DMS53 treated with DMSO at 0.1 percent for 48 hours (cell line): ENCODE measurements at regions not wholly inside any gene's neighbourhood (a gene's known extent, or its start where the extent isn't known, plus 50 kb on each side); places are given as distances from the start of the nearest gene placed in this dataset.
"Not testable (repeated sequence)": the region's sequence is repeated elsewhere in the genome, so short reads cannot be mapped to it uniquely, and the experiment has no call there.

ENCODE experiments used
- DNase-seq: peaks from one replicate; lab custom pipeline; 2025; ENCODE audit not compliant: unreplicated experiment; lab: John Stamatoyannopoulos, UW

DNA sequence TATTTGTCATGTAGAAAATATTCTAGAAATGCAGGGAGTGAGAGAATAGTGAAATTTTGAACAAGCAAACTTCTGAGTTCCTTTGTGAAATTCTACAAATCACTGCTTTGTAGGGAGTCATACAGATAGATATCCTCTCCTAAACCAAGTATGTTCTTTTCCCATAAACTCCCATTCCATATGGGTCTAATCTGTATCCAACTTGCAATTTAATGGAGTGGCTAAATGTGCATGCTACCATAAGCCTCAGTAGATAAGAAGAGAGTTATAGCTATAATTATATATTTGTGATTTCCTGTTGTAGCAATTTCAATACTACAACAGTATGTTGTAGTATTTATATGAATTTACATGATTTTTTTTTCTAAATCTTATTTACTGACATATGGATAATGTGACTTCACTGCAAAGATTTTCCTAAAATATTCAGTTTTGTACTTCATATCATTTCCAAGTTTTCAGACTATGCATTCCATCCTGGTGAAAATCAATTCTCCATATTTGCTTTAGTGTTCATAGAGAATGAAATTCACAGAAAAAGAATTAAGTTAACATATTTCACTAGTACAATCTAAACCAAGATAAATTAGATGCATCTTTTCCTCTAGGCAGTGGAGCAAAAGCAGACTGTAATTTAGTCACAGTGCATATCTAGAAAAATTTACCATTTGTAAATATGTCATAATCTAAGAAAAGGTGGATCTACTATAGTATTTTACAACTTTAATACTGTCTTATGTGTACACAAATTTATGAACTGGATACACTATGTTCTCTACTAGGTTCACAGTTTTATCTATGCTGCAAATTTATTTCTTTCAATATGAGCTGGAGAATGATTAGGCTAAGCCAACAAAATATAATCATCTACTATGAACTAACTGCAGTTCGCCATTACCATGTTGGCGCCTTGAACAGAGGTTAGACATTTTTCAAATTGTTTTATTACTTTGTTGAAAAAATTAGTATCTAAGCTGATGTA is 372.9 kb upstream of the NDST3 start:
- DNase-seq: no peak

DNA sequence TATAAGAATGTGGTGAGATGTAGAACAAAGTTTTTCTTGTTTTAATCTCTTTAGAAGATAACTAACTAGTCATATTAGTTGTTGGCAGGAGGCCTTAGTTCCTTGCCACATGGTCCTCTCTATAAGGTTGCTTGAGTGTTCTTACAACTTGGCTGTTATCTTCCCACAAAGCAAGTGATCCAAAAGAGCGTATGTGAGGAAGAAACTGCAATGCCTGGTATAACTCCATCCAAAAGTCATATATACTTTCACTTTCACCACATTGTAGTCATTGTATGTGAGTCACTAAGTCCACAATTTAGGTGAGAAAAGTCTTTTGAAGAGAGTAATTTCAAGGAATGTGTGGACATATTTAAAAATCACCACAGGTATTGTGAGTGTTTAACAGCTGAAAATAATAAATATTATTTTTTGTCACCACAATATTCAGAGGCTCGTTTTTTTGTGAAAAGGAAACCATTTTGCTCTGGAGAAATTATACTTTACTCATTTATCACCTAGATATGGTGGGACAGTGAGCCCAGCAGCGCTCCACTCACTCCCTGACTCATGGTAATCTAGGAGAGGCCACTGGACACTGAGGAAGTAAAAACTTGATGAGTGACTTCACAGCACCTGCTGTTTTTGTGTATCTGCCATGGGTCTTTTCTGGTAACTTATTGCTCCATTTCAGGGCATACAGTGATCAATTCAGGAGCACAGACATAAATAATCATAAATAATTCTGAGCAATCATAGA is 369.4 kb upstream of the NDST3 start:
- DNase-seq: peak; percentile 18

DNA sequence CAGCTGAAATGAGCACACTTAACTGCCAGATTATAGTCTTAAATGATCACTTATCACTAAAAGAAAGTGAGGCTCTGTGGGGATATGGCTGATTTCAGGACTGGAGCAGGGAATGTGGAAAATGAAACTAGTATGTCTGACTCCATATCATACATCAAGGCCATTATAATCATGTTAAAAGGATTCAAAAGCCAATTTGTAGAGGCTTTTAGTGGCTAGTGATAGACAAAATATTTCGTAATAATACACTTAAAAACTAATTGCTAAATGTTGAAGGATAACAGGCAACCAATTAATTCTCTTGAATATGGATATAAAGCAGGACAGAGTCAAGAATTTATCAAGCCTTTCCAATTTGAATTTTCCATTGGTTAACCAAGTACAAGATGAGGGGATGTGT is 358.1 kb upstream of the NDST3 start:
- no peak for DNase-seq

DNA sequence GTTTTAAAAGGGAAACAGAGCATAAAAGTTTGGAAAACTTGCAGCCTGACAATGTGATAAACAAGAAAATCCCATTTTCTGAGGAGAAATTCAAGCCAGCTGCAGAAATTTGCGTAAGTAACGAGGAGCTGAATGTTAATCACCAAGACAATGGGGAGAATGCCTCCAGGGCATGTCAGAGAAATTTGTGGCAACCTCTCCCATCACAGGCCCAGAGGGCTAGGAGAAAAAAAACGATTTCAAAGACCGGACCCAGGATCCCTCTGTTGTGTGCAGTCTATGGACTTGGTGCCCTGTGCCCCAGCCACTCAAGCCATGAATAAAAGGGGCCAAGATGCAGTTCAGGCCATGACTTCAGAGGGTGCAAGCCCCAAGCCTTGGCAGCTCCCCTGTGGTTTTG is 355.4 kb upstream of the NDST3 start:
- no peak for DNase-seq

DNA sequence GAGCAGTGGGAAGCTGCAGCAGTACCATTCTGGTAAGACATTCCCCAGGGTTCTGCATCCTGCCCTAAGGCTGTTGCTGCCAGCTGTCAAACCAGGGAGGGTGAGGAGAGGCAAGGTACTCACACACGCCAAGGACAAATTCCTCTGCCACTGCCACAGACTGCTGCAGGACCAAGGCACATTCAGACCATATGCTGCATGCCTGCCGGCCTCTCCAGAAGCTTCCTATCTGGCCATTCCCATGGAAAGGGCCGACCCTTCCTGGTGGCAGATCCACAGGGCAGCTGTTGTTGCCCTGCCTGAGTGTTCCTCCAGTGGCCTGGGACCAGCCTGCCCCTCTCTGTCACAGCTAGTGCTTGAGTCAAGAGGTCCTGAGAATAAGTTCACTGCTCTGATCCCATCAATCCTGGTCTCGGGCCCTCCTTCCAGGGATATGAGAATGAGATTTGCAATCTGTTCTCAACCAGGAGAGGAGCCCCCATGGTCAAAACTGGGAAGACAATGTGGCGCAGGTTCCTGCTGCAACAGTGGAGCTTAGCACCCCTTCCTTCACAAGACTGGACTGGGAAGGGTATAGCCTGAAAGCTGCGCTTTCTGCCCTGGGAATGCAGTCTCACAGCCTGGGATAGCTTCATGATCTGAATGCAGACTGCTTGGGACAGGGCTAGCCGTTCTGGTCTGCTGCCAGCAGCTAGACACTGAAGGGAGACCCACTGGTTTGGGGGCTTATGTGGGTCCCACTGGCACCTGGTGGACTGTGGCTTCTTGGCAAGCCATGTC is 342.5 kb upstream of the NDST3 start:
- no peak for DNase-seq

DNA sequence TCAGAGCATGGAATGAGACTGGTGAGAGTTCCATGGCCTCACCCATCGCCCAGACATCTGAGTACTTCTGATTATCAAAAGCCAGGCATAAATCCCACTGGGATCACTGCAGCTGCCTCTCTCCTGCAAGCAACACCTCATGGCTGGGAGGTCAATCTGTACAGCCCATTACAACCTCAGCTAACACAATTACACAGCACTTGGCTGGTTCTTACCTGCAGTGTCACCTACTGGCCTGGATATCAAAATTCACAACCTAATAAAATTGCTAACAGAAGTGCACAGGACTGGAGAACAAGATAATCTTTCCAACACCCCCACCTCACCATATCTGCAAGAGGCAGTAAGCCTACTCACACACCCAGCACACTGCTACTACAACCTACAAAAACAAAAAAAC is 341.7 kb upstream of the NDST3 start:
- DNase-seq: no peak

DNA sequence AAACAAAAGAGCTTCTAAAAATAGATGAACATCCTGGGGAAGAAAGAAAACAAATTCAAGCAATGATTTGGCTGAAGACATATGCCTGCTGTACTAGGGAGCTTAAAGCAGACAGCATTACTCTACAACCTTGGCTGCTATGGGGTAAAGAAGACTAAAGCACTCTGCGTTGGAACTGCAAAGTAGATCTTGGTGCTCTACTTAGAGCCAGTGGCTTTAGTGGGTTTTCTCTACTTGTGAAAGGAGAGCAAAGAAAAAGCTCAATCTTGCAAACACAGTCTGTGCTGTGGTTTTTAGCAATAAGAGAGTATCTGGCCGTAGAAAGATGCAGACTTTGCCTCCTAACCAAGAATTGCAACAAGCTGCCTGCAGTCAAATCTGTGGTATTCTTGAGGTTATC is 334.7 kb upstream of the NDST3 start:
- no peak for DNase-seq

DNA sequence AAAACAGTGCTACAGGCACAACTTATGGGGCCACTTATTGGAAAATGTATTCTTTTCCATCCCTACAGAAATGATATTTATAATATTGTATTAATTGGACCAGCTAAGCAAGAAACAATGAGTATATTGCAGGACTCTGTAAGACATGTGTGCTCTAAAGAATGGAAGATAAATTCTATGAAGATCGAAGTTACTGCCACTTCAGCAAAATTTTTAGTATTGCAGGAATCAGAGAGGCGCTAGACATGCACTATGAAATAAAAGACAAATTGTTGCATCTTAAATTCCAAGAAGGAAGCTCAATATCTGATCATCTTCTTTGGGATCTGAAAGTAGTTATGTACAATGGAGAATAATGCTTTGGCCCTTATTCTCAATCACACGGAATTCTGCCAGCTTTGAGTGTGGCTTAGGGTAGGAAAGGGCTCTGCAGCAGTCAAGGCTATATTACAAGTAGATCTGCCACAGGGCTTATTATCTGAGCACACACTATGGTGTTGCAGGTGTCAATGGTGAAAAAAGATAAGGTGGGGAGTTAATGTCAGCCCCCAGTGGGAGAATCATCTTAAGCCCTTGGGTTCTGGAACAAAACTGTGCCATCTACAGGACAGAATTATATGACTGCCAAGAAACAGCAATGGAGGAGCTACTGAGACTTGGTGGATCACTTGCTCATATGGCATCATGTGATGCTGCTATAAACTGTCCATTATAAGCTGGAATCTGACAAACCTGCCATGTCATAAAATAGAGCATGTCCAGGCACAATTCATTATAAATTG is 334.0 kb upstream of the NDST3 start:
- no peak for DNase-seq

DNA sequence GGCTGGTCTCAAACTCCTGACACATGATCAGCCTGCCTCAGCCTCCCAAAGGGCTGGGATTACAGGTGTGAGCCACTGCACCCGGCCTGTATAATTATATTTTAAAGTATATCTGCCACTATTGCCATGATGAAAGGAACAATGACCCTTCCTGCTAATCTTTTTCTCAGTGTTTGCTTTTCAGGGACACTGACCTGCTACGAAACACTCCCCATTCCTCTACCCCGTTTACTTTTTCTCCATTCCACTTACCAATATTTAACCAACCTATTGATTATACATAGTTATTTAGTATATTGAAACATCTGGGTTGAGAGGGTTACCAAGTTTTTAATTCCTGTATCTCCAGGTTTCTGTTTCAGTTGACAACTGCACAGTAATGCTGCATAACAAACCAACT is 331.9 kb upstream of the NDST3 start:
- no peak for DNase-seq

DNA sequence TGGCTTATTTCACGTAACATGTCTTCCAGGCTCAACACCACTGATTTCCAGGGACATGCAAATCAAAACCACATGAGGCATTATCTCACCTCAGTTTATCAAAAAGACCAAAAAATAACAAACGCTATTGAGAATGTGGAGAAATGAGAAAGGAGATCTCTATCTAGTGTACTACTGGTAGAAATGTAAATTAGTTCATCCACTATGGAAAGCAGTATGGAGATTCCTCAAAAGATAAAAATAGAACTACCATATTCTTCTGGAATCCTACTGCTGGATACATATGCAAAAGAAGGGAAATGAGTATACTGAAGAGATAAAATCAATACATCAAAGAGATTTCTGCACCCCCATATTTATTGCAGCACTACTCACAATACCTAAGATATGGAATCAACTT is 329.6 kb upstream of the NDST3 start:
- DNase-seq: no peak

DNA sequence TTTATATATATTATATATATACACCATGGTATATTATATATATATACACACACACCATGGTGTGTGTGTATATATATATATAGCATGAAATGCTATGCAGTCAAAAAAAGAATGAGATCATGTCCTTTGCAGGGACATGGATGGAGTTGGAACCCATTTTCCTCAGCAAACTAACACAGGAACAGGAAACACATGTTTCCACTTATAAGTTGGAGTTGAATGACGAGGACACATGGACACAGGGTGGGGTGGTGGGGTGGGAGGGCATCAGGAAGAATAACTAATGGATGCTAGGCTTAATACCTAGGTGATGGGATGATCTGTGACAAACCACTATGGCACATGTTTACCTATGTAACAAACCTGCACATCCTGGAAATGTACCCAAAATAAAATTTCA is 293.6 kb upstream of the NDST3 start:
- no peak for DNase-seq

DNA sequence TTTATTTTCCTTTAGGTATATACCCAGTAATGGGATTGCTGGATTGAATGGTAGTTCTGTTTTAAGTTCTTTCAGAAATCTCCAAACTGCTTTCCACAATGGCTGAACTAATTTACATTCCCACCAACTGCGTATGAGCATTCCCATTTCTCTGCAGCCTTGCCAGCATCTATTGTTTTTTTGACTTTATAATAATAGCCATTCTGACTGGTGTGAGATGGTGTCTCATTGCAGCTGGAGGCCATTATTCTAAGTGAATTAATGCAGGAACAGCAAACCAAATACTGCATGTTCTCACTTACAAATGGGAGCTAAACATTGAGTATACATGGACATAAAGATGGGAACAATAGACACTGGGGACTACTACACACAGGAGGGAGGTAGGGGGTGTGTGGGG is 288.9 kb upstream of the NDST3 start:
- not testable (repeated sequence) for DNase-seq

DNA sequence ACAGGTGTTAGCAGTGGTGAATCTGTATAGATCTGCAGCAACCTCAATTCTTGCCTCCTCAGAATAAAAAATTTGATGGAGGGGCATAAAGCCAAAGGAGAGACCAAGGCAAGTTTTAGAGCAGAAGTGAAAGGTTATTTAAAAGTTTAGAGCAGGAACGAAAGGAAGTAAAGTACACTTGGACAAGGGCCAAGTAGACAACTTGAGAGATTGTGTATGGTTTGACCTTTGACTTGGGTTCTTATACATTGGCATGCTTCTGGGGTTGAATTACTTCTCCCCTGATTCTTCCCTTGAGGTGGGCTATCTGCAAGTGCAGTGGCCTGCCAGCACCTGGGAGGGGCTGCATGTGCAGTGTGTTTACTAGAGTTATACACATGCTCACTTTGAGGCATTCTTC is 278.8 kb upstream of the NDST3 start:
- no peak for DNase-seq

DNA sequence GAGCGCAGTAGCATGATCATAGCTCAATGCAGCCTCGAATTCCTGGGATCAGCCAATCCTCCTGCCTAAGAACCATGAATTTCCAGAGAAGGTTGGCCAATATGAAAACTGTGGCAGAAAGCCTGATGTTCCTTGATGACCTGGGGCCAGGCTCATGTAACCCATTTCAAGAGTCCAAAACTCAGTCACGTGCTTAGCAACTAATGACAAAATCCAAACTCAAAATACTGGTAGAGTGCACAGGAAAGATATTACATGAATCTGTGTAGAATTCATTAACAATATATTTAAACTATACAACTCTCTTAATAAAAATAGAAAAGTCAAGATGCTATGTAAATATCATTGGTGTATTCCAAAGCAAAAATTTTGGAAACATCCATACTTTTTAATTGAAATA is 265.7 kb upstream of the NDST3 start:
- no peak for DNase-seq

DNA sequence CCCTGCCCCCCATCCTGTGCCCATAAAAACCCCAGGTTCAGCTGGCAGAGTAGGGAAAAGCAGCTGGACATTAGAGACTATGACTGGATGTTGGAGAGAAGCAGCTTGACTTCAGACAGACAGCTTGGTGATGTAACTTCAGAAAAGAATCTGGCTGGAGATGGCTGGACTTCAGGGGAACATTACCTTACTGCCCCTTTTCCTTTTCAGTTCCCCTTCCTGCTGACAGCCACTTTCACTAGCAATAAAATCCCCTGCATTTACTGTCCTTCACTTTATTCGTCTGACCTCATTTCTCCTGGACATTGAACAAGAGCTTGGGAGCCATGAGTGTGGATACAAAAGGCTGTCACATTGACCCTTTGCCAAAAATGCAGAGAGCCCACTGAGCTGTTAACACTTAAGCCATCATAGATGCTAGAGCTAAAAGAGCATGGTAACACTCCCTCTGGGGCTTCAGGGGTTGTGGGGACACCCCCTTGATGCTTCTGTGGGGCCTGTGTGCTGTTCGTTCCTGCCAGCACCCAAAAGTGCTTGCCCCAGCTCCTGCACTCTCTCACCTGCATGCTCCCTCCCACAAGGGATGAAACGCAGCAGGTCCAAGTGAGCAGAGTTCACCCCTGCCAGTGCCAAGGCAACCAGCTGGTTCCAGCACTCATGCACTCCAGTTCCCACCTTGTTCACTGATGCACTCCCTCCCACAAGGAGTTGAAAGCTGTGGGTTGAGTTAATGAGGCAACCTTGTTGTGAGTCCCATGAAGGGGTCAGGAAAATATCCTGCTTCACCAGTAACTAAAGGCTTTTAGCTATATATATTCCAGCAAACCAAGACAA is 263.8 kb upstream of the NDST3 start:
- DNase-seq: no peak

DNA sequence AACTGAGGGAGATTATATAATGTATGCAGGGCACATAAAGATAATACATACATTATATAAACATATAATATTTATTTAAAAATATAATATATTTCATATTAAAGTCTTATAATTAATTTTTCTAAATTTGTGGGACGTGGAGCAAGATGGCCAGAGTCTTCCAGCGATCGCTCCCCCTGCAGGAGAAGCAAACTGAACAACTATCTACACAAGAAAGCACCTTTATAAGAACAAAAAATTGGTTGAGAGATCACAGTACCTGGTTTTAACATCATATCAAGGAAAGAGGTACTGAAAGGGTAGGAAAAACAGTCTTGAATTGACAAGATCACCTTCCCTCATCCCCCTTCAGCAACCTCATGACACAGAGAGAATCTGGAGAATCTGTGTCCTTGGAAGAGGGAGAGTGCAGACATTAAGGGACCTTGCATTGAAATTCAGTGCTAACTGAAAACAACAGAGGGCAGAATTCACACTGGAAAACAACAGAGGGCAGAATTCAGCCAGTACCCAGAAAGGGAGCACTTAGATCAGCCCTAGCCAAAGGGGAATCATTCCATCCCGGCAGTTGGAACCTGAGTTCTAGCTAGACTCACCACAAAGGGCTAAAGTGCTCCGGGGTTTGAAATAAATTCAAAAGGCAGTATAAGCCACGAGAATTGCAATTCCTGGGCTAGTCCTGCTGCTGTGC is 262.5 kb upstream of the NDST3 start:
- DNase-seq: no peak

DNA sequence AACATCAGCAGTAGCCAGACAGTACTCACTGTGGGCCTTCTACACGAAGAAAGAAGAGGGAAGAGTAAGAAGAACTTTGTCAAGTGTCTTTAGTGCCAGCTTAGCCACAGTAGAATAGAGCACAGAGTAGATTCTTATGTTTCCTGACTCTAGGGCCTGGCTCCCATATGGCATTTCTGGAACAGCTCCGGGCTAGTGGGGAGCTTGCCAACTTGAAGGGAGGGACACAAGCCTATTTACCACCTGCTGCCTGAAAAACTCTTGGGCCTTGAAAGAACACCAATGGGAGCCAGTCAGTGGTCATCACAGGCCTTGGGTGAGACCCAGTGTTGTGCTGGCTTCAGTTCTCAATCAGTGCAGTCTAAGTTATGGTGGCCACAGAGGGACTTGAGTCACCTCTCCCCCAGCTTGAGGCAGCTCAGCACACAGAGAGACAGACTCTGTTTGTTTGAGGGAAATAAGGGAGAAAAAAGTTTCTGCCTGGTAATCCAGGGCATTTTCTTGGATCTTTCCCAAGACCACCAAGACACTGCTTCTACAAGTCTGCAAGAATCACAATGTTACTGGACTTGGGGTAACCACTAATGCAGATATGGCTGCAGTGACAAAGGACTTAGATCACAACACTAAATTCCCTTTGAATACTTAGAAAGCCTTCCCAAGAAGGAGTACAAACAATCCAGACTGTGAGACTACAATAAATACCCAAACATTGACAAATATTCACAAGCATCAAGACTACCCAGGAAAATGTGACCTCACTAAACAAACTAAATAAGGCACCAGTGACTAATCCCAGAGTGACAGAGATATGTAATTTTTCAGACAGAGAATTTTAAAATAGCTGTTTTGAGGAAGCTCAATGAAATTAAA is 261.0 kb upstream of the NDST3 start:
- peak; percentile 22 for DNase-seq

DNA sequence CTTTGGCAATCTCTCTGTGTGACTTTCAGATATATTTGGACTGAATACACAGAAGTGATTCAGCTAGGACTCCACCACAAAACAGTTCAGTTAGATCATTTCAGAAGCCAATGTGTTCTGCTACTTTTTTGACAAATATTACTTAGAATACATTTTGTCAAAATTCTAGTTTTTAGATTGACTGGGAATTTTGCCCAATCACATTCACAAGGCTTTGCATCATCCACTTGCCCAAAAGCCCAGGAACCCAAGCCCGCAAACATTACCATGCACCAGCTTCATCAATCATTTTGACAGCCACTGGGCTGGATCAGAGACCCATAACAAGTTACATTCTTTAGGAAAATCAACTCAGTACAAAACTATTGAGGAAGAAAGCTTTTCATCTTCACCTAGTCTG is 256.6 kb upstream of the NDST3 start:
- DNase-seq: no peak
